HG03439 (cell line): ENCODE measurements at regions not wholly inside any gene's neighbourhood (a gene's known extent, or its start where the extent isn't known, plus 50 kb on each side); places are given as distances from the start of the nearest gene placed in this dataset.
"Not testable (repeated sequence)": the region's sequence is repeated elsewhere in the genome, so short reads cannot be mapped to it uniquely, and the experiment has no call there.

Experiments
- ATAC-seq: cut with Tn5 transposase; IDR thresholded peaks from one replicate; pipeline ENCODE4 v1.9.1; 2021; ENCODE audit warnings: mild to moderate bottlenecking, moderate library complexity; ENCODE audit not compliant: unreplicated experiment

- not testable (repeated sequence) for ATAC-seq
These were observed 883.9 kb upstream of the CITED2 start for GRCh38 chr6:140258302-140258701.

GRCh38 chr6:140256248-140256647, 881.8 kb upstream of the CITED2 start:
- ATAC-seq, result no peak

- ATAC-seq, result no peak
These were observed 878.6 kb upstream of the CITED2 start for GRCh38 chr6:140253096-140253495.

- no peak for ATAC-seq
These were observed 877.7 kb upstream of the CITED2 start for GRCh38 chr6:140252099-140252498.

- ATAC-seq, result no peak
These were observed 871.0 kb upstream of the CITED2 start for GRCh38 chr6:140245296-140246040.

- no peak for ATAC-seq
These were observed 862.8 kb upstream of the CITED2 start for GRCh38 chr6:140237251-140237650.

GRCh38 chr6:140236732-140237131, 862.3 kb upstream of the CITED2 start:
- ATAC-seq, result no peak

- no peak for ATAC-seq
These were observed 855.8 kb upstream of the CITED2 start for GRCh38 chr6:140230282-140230681.

- no peak for ATAC-seq
These were observed 854.0 kb upstream of the CITED2 start for GRCh38 chr6:140228491-140228890.

- no peak for ATAC-seq
These were observed 852.2 kb upstream of the CITED2 start for GRCh38 chr6:140226637-140227036.

- no peak for ATAC-seq
These were observed 851.4 kb upstream of the CITED2 start for GRCh38 chr6:140225701-140226436.

- ATAC-seq, result no peak
These were observed 842.8 kb upstream of the CITED2 start for GRCh38 chr6:140217283-140217682.

GRCh38 chr6:140209775-140210174, 835.3 kb upstream of the CITED2 start:
- ATAC-seq, result no peak

GRCh38 chr6:140208286-140208685, 833.8 kb upstream of the CITED2 start:
- ATAC-seq, result no peak

- no peak for ATAC-seq
These were observed 831.5 kb upstream of the CITED2 start for GRCh38 chr6:140205795-140206593.

- ATAC-seq, result no peak
These were observed 829.7 kb upstream of the CITED2 start for GRCh38 chr6:140204154-140204553.

- no peak for ATAC-seq
These were observed 829.3 kb upstream of the CITED2 start for GRCh38 chr6:140203661-140204147.

GRCh38 chr6:140202964-140203515, 828.6 kb upstream of the CITED2 start:
- ATAC-seq, result no peak

GRCh38 chr6:140201787-140202458, 827.5 kb upstream of the CITED2 start:
- no peak for ATAC-seq

- no peak for ATAC-seq
These were observed 818.8 kb upstream of the CITED2 start for GRCh38 chr6:140193269-140193668.

- ATAC-seq, result no peak
These were observed 817.6 kb upstream of the CITED2 start for GRCh38 chr6:140192018-140192417.
